Endothelial cell of umbilical vein (primary cell): ENCODE measurements at regions not wholly inside any gene's neighbourhood (a gene's known extent, or its start where the extent isn't known, plus 50 kb on each side); places are given as distances from the start of the nearest gene placed in this dataset.

Source experiments
- CTCF ChIP-seq, 2 donors: IDR thresholded peaks; 1 replicate in 1 of 2; 2 replicates in 1 of 2; pipeline ENCODE4 v1.5.1; 2011; ENCODE audit warnings: low read length in 2 of 2, mild to moderate bottlenecking in 2 of 2, moderate library complexity in 2 of 2, control low read depth in 1 of 2, inconsistent platforms in 1 of 2, low read depth in 1 of 2; ENCODE audit not compliant: insufficient read depth in 1 of 2; ENCODE audit errors: extremely low read depth in 1 of 2
- EZH2 ChIP-seq: IDR thresholded peaks from 2 replicates; pipeline ENCODE4 v1.6.1; 2012; ENCODE audit warnings: borderline replicate concordance, low read depth, mild to moderate bottlenecking, moderate library complexity, low read length, inconsistent platforms; ENCODE audit not compliant: severe bottlenecking
- FOS ChIP-seq: IDR thresholded peaks from 2 replicates; pipeline ENCODE4 v1.6.1; 2011; ENCODE audit warnings: mild to moderate bottlenecking, low read length, moderate library complexity, borderline replicate concordance; ENCODE audit not compliant: insufficient read depth
- GATA2 ChIP-seq: IDR thresholded peaks from 2 replicates; pipeline ENCODE4 v1.7.0; 2011; ENCODE audit warnings: low read depth, mild to moderate bottlenecking, moderate library complexity, mixed read lengths, low read length; ENCODE audit not compliant: insufficient read length, insufficient read depth
- JUN ChIP-seq: IDR thresholded peaks from 2 replicates; pipeline ENCODE4 v1.6.1; 2011; ENCODE audit warnings: borderline replicate concordance, low read depth; ENCODE audit not compliant: insufficient read length, insufficient read depth
- MAX ChIP-seq: IDR thresholded peaks from 2 replicates; pipeline ENCODE4 v1.6.1; 2011; ENCODE audit not compliant: insufficient read depth, insufficient read length
- MYC ChIP-seq: IDR thresholded peaks from one replicate; pipeline ENCODE4 v1.6.1; 2011; ENCODE audit warnings: mild to moderate bottlenecking, low read depth, low read length
- POLR2A ChIP-seq: IDR thresholded peaks from 2 replicates; pipeline ENCODE4 v1.6.1; 2012; ENCODE audit warnings: low read depth, mild to moderate bottlenecking, control low read depth, low read length
- POLR2AphosphoS5 ChIP-seq: IDR thresholded peaks from 2 replicates; pipeline ENCODE4 v1.6.1; 2012; ENCODE audit warnings: low read depth, mild to moderate bottlenecking, control low read depth, low read length, moderate library complexity; ENCODE audit not compliant: insufficient read depth

GRCh38 chr18:5619376-5619775 lies 75.6 kb upstream of the EPB41L3 start:
- TF ChIP-seq CTCF (IDR thresholded peaks at IDR 0.05; ENCODE audit: extremely low read depth in 1 of 2, insufficient read depth in 1 of 2, low read depth in 1 of 2, low read length in 2 of 2) (no peak), EZH2 (no peak), MAX (no peak), JUN (no peak), MYC (no peak), POLR2A (no peak), POLR2AphosphoS5 (no peak), GATA2 (no peak), FOS (no peak)
